Activated CD8-positive, alpha-beta T cell treated with anti-CD3 and anti-CD28 coated beads, Interleukin-2, amount 10 ng/mL, durations not matched to agents 7 days and 5 days (primary cell): ENCODE measurements at regions not wholly inside any gene's neighbourhood (a gene's known extent, or its start where the extent isn't known, plus 50 kb on each side); places are given as distances from the start of the nearest gene placed in this dataset.

Source experiments
- ATAC-seq: fragments of 150-1000 bp; cut with Tn5 transposase; one replicate; pipeline ENCODE4 v1.10.0; 2021; ENCODE audit warnings: moderate library complexity
- CTCF ChIA-PET: fragments of 350-600 bp; sonication (Branson Sonifier 250); formaldehyde crosslinking; loops from one replicate; lab custom pipeline; 2021; ENCODE audit warnings: antibody characterized with exemption; lab: Charles Lee
- POLR2A ChIA-PET: fragments of 350-600 bp; sonication (Branson Sonifier 250); formaldehyde crosslinking; loops from one replicate; lab custom pipeline; 2021; ENCODE audit warnings: antibody characterized with exemption; lab: Charles Lee
- DNase-seq: peaks from one replicate; pipeline ENCODE4 v3.0.0-alpha.2; 2020
- H3K27ac Mint-ChIP-seq: one replicate; pipeline ENCODE4 v1.8.0; 2021; ENCODE audit warnings: mild to moderate bottlenecking, mixed read lengths
- H3K27me3 Mint-ChIP-seq: one replicate; pipeline ENCODE4 v1.8.0; 2021; ENCODE audit warnings: low read depth, mixed read lengths
- H3K36me3 Mint-ChIP-seq: one replicate; pipeline ENCODE4 v1.8.0; 2021; ENCODE audit warnings: low read depth, mixed read lengths
- H3K4me1 Mint-ChIP-seq: one replicate; pipeline ENCODE4 v1.8.0; 2021; ENCODE audit warnings: low read depth, mixed read lengths
- H3K4me3 Mint-ChIP-seq: one replicate; pipeline ENCODE4 v1.8.0; 2021; ENCODE audit warnings: mild to moderate bottlenecking, mixed read lengths
- H3K9me3 Mint-ChIP-seq: one replicate; pipeline ENCODE4 v1.8.0; 2022; ENCODE audit warnings: mixed read lengths; ENCODE audit not compliant: insufficient read depth

DNA sequence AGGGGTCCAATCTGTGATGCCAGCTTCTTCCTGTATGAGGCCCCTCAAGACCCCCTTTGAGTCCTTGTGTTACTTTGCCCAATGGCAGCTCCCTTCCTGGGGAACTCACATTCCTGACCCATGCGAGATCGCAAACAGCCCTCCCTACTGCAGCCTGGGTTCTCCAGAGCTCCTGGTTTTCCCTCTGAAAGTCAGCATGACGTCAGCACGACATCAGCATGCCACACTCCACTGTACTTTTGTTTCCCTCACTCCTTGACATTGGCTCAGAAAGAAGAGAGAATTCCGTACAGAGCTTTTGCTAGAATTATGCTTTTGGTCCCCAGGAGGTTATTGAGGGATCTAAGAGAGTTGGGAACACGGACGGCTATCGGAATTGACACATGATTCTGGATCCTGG is 168.1 kb upstream of the PIRT start:
- no peak for DNase-seq
- Mint-ChIP-seq H3K4me3 (no peak overlapping the region), H3K4me1 (no peaks in the 10 kb centered on the region), H3K36me3 (no peaks in the 10 kb centered on the region), H3K27me3 (no peaks in the 10 kb centered on the region), H3K27ac (no peak overlapping the region), H3K9me3 (no peaks in the 10 kb centered on the region)
- POLR2A ChIA-PET = no interaction called here
- CTCF ChIA-PET = no interaction called here
- ATAC-seq = no peak

DNA sequence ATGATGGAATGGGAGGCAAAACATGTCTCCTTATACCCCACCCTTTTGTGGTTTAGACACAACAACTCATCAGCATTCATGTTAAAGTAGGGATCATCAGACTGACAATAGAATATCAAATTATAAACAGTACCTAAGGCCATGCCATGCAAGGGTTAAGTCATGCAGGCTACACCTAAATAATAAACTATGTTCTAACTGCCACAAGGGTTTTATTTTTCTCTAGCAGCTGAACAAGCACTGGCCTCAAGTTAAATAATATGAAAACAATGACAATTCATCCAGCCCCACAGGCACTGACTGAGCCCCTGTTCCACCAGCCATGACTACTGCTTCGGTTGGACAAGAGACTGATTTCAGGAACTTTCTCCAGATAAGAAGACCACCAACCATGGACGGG is 164.5 kb upstream of the PIRT start:
- no peaks in the 10 kb centered on the region for H3K27me3 Mint-ChIP-seq
- H3K4me1 Mint-ChIP-seq = no peaks in the 10 kb centered on the region
- H3K36me3 Mint-ChIP-seq = no peaks in the 10 kb centered on the region
- ChIA-PET POLR2A (no interaction called here), CTCF (no interaction called here)
- H3K27ac Mint-ChIP-seq = no peak overlapping the region
- H3K4me3 Mint-ChIP-seq = no peak overlapping the region
- H3K9me3 Mint-ChIP-seq = no peaks in the 10 kb centered on the region
- no peak for ATAC-seq
- no peak for DNase-seq

DNA sequence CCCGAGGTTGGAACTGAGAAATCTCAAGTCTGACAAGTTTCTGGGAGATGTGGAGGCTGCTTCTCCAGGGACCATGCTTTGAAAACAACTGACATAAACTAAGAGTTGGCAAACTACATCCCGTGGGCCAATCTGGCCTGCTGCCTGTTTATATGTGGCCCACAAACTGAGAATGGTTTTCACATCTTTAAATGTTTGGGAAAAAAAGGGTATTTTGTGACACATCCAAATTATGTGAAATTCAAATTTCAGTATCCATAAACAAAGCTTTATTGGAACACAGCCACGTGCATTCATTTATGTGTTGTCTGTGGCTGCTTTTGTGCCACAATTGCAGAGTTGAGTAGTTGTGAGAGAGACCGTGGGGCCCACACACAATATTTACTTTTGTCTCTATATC is 163.8 kb upstream of the PIRT start:
- POLR2A ChIA-PET = no interaction called here
- CTCF ChIA-PET = no interaction called here
- ATAC-seq = no peak
- no peaks in the 10 kb centered on the region for H3K27me3 Mint-ChIP-seq
- no peaks in the 10 kb centered on the region for H3K9me3 Mint-ChIP-seq
- H3K4me1 Mint-ChIP-seq = no peaks in the 10 kb centered on the region
- H3K27ac Mint-ChIP-seq = no peak overlapping the region
- DNase-seq = no peak
- no peak overlapping the region for H3K4me3 Mint-ChIP-seq
- H3K36me3 Mint-ChIP-seq = no peaks in the 10 kb centered on the region

DNA sequence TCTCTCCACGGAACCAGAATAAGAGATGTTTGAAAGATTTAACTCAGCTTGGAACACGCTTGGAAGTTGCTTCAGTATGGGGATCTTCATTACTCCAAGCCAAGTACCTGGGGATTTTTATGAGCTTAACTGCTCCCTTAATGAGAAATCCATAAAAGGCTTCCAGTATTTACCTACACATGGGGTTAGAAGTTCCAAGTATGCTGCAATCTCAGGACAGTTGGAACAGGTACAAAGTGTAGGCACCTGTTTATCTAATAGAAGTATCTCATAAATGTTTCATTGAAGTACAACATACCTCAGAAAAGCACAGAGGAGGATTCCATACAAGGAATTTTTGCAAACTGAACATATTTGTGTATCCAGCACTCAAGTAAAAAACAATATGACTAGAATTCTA is 161.6 kb upstream of the PIRT start:
- ChIA-PET POLR2A (no interaction called here), CTCF (no interaction called here)
- no peak for ATAC-seq
- no peaks in the 10 kb centered on the region for H3K9me3 Mint-ChIP-seq
- no peak overlapping the region for H3K27ac Mint-ChIP-seq
- H3K4me3 Mint-ChIP-seq = no peak overlapping the region
- no peaks in the 10 kb centered on the region for H3K4me1 Mint-ChIP-seq
- no peaks in the 10 kb centered on the region for H3K27me3 Mint-ChIP-seq
- no peak for DNase-seq
- no peaks in the 10 kb centered on the region for H3K36me3 Mint-ChIP-seq

DNA sequence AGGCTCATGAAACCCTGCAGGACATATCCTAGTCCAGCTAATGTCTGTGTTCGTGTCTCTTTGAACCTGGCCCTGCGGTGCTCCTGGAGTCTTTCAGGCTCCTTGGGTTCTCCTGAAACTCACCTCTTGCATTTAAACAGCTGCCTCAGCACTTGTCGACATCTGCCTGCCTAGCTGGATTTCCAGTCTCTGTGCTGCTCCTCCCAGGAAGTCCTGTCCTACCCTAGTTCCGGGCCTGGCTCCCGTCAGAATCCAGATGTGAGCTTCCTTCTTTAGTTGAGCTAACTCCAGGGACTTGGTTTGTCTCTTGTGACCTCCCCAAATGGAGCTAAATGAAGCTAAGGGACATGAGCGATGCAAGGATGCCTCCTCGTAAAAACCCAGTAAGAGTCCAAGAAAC is 155.2 kb upstream of the PIRT start:
- DNase-seq (no peak), ATAC-seq (no peak)
- Mint-ChIP-seq H3K36me3 (no peaks in the 10 kb centered on the region), H3K27me3 (no peaks in the 10 kb centered on the region), H3K4me1 (no peaks in the 10 kb centered on the region), H3K9me3 (no peaks in the 10 kb centered on the region), H3K27ac (no peak overlapping the region), H3K4me3 (no peak overlapping the region)
- ChIA-PET CTCF (no interaction called here), POLR2A (no interaction called here)

DNA sequence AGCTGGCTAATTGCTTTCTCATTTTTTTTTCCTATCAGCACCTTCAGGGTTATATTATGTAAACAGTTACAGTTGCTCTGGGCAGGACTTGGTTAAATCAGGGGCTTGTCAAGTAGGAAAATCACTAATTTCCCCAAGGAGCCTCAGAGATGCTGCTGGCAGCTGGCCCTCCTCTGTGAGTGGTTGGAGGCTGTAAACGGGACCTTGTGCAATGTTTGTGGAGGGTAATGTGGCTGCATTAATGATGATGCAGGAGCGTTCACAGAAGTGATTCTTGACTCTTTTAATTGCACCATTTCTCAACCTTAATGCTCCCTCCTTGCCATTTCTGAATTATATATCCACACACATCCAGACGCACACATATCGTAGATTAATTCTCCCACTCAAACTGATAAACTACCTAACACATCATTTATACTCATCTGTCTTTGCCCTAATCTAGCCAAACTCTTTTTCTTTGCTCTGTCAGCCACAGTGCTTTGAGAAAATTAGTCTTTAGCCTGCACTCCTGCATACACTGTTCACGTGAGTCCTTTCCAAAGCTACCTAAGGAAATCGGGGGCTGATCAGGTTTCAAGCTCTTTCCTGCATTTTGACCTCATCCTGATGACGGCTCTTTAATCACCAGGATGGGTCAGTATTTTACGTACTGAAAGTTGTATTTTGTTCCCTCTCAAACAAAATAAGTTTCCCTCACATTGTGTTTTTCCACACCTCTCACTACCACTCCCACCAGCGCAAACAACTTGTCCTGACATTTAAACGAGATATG is 154.4 kb upstream of the PIRT start:
- POLR2A ChIA-PET = no interaction called here
- DNase-seq (no peak), ATAC-seq (no peak)
- H3K27me3 Mint-ChIP-seq = no peaks in the 10 kb centered on the region
- CTCF ChIA-PET = no interaction called here
- no peak overlapping the region for H3K4me3 Mint-ChIP-seq
- no peaks in the 10 kb centered on the region for H3K4me1 Mint-ChIP-seq
- H3K9me3 Mint-ChIP-seq = no peaks in the 10 kb centered on the region
- H3K27ac Mint-ChIP-seq = no peak overlapping the region
- H3K36me3 Mint-ChIP-seq = no peaks in the 10 kb centered on the region

DNA sequence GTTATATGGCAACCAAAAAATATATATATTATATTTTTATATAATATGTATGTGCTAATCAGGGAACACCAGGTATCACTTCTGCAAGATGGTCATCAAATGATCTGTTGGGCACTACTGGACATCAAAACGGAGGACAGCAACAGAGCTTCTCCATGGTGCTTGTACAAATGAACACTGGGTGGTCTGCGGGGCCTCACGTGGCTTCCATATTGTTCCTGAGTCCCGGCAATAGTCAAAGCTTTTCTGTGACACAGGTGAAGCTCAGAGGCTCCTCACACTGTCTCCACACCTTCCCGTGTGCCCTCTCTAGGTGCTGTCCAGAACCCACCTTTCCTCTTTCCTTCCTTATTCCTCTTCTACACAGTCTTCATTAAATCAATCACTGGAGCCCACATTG is 149.9 kb upstream of the PIRT start:
- no peaks in the 10 kb centered on the region for H3K27me3 Mint-ChIP-seq
- no peaks in the 10 kb centered on the region for H3K9me3 Mint-ChIP-seq
- no peak for DNase-seq
- no peak overlapping the region for H3K27ac Mint-ChIP-seq
- no peak overlapping the region for H3K4me3 Mint-ChIP-seq
- ATAC-seq = no peak
- ChIA-PET CTCF (no interaction called here), POLR2A (no interaction called here)
- no peaks in the 10 kb centered on the region for H3K4me1 Mint-ChIP-seq
- H3K36me3 Mint-ChIP-seq = no peaks in the 10 kb centered on the region

DNA sequence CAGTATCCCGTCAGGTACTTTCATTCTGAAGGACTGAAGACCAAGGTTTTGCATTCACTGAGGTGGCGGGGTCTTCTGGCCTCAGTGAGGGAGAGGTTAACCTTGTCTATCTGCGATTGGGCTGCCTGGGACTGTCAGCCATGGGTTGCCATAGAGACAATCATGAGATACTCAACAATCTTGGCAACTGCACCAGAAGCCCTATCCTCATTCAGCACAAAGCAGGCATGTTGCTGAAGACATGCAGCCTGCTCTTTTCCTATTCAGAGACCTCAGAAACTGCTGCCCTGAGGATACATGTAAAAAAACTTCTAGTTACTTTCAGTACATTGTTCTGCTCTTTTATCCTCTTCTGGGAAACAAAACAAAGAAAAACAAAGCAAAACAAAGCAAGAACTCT is 146.3 kb upstream of the PIRT start:
- no peaks in the 10 kb centered on the region for H3K27me3 Mint-ChIP-seq
- H3K27ac Mint-ChIP-seq = no peak overlapping the region

DNA sequence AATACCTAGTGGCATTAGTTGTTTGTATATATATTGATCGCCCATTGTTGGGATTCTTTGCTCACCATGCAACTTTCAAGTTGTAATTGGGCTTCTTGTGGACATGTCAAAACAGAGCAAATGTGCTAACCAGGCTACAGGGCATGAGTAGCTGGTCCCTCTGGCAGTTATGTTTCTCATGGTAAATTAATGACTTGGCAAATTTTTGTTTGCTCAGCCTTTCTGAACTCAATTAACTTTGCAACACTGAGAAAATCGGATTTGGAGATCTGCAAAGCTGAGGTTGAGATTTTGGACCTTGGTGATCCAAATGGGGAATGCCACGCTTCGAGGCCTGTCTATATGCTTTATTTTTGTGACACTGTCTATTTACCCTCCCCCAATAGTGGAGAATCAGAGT is 138.5 kb upstream of the PIRT start:
- ChIA-PET CTCF (no interaction called here), POLR2A (no interaction called here)
- no peaks in the 10 kb centered on the region for H3K27me3 Mint-ChIP-seq
- no peaks in the 10 kb centered on the region for H3K9me3 Mint-ChIP-seq
- DNase-seq (no peak), ATAC-seq (no peak)
- no peak overlapping the region for H3K27ac Mint-ChIP-seq
- H3K4me3 Mint-ChIP-seq = no peak overlapping the region
- no peaks in the 10 kb centered on the region for H3K36me3 Mint-ChIP-seq
- no peaks in the 10 kb centered on the region for H3K4me1 Mint-ChIP-seq

More for the DNA sequence above, 146.3 kb upstream of the PIRT start:
- no peak overlapping the region for H3K4me3 Mint-ChIP-seq
- DNase-seq (no peak), ATAC-seq (no peak)
- no peaks in the 10 kb centered on the region for H3K4me1 Mint-ChIP-seq
- no peaks in the 10 kb centered on the region for H3K9me3 Mint-ChIP-seq
- no peaks in the 10 kb centered on the region for H3K36me3 Mint-ChIP-seq
- ChIA-PET CTCF (no interaction called here), POLR2A (no interaction called here)

DNA sequence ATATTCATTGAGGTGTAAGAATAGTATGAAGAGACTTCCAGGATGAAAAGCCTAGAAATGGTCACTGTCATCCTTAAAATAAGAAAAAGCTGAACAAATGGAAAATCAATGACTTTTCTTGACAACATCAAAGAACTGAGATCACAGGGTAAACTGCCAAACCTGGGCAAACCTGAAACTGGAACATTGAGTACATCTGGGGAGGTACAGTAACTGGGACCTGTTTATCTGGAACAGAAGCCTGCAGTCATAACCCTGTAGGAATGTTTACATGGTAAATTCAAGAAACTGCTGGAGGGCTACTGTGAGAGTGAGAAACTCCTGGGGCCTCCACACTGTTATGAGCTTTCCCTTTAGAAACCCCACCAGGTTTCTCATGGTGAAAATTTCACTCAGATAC is 130.1 kb upstream of the PIRT start:
- H3K4me3 Mint-ChIP-seq = no peak overlapping the region
- ChIA-PET POLR2A (no interaction called here), CTCF (no interaction called here)
- H3K36me3 Mint-ChIP-seq = no peaks in the 10 kb centered on the region
- no peaks in the 10 kb centered on the region for H3K9me3 Mint-ChIP-seq
- DNase-seq (no peak), ATAC-seq (no peak)
- H3K27ac Mint-ChIP-seq = no peak overlapping the region
- no peaks in the 10 kb centered on the region for H3K4me1 Mint-ChIP-seq
- no peaks in the 10 kb centered on the region for H3K27me3 Mint-ChIP-seq

DNA sequence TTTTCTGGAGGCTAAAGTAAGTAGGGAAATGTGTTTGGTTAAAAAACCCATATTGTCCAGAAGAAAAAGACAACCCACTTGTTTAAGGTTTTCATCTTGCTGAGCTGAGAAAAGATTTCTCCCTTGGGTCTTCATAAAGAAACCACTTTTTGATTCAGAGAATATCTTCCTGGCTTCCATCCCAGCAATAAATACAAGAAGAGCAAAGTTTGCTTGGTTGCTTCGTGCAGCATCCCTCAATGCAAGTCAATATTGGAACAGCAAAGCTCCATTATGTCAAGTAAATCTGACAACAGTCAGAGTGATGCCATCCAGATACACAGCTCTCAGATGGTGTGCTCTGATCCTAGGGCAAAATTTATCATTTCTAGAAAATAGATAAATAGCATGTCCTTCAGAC is 118.9 kb upstream of the PIRT start:
- ATAC-seq (no peak), DNase-seq (no peak)
- Mint-ChIP-seq H3K9me3 (no peaks in the 10 kb centered on the region), H3K27me3 (no peaks in the 10 kb centered on the region), H3K36me3 (no peaks in the 10 kb centered on the region), H3K4me1 (no peaks in the 10 kb centered on the region), H3K4me3 (no peak overlapping the region), H3K27ac (no peak overlapping the region)
- ChIA-PET POLR2A (no interaction called here), CTCF (no interaction called here)

DNA sequence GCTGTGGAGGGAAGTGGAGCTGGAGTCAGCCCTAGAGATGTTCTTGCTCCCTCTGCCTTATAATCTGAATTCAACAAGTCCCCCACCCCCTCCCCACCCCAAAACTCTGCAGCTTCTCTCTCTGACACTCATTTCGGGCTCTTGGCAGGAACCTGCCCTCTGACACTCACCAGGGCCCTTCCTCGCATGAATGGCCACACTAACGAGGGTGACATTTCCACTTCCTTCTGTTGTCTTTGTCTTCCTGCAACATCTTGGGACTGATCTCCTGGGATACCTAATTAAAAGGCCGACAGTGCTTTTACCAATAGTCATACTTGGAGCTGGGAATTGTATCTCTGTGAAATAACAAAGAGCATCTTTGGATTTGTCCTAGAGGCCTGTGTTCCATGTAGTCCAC is 106.9 kb upstream of the PIRT start:
- Mint-ChIP-seq H3K27me3 (peaks cover 3% of the 10 kb centered on the region), H3K9me3 (no peaks in the 10 kb centered on the region), H3K36me3 (no peaks in the 10 kb centered on the region), H3K4me1 (no peaks in the 10 kb centered on the region), H3K27ac (no peak overlapping the region), H3K4me3 (no peak overlapping the region)
- POLR2A ChIA-PET = no interaction called here
- no peak for DNase-seq
- CTCF ChIA-PET = no interaction called here
- ATAC-seq = no peak

DNA sequence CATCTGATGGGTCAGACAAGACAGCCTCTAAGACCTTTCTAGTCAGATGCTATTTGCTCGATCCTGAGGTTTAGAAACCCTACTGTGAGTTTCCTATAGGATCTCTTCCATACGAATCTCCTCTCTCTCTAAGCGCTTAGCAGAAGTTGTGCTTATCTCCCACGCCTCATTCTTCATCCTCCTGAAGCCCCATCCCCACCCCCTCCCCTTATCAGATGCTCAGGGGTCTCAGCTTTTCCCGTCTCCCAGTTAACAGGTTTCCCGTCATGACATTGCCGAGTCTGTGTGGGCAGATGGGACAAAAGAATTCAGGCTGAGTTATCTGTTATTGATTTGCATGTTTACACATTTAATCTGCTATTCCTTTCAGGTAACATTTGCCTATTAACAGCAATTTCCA is 99.0 kb upstream of the PIRT start:
- ChIA-PET CTCF (no interaction called here), POLR2A (no interaction called here)
- Mint-ChIP-seq H3K9me3 (no peaks in the 10 kb centered on the region), H3K4me3 (no peak overlapping the region), H3K36me3 (no peaks in the 10 kb centered on the region), H3K27ac (no peak overlapping the region), H3K27me3 (no peaks in the 10 kb centered on the region), H3K4me1 (no peaks in the 10 kb centered on the region)
- DNase-seq (no peak), ATAC-seq (no peak)
